GM13976 (cell line): ENCODE measurements at regions not wholly inside any gene's neighbourhood (a gene's known extent, or its start where the extent isn't known, plus 50 kb on each side); places are given as distances from the start of the nearest gene placed in this dataset.

Experiments used
- DNase-seq: peaks from one replicate; pipeline ENCODE4 v3.0.0; 2012; ENCODE audit warnings: low spot score
- CTCF ChIP-seq: IDR thresholded peaks from 2 replicates; pipeline ENCODE4 v1.5.1; 2012; ENCODE audit warnings: borderline replicate concordance, mild to moderate bottlenecking; ENCODE audit not compliant: insufficient read depth; ENCODE audit errors: extremely low read depth, missing control alignments, control extremely low read depth
- in situ Hi-C: fragments of 300-500 bp; cut with MboI; formaldehyde crosslinking; loops from one replicate; pipeline ENCODE4 v1.12.0; 2022; ENCODE audit warnings: low sequenced_read_pairs, mixed read lengths, inconsistent platforms; ENCODE audit not compliant: unreplicated experiment

- DNase-seq = no peak
- TF ChIP-seq CTCF = no peak
- in situ Hi-C loops = no loop called here
Observed at GRCh38 chr2:160679686-160680085, 186.1 kb upstream of the RBMS1 start.

GRCh38 chr2:160680294-160680693, 186.7 kb upstream of the RBMS1 start:
- in situ Hi-C loops = no loop called here
- DNase-seq = no peak
- TF ChIP-seq CTCF = no peak

GRCh38 chr2:160680974-160681373, 187.4 kb upstream of the RBMS1 start:
- no peak for DNase-seq
- in situ Hi-C loops = no loop called here
- TF ChIP-seq CTCF = no peak

- DNase-seq = no peak
- in situ Hi-C loops = no loop called here
- no peak for TF ChIP-seq CTCF
Observed at GRCh38 chr2:160683206-160683605, 189.6 kb upstream of the RBMS1 start.

- DNase-seq = no peak
- TF ChIP-seq CTCF = no peak
- in situ Hi-C loops = no loop called here
Observed at GRCh38 chr2:160687629-160688028, 194.0 kb upstream of the RBMS1 start.

- no peak for TF ChIP-seq CTCF
- in situ Hi-C loops = no loop called here
- DNase-seq = no peak
Observed at GRCh38 chr2:160689441-160689840, 195.8 kb upstream of the RBMS1 start.

- no peak for TF ChIP-seq CTCF
- in situ Hi-C loops = no loop called here
- no peak for DNase-seq
Observed at GRCh38 chr2:160694221-160694620, 200.6 kb upstream of the RBMS1 start.
